GM18498 (cell line): ENCODE measurements at regions not wholly inside any gene's neighbourhood (a gene's known extent, or its start where the extent isn't known, plus 50 kb on each side); places are given as distances from the start of the nearest gene placed in this dataset.
"Not testable (repeated sequence)": the region's sequence is repeated elsewhere in the genome, so short reads cannot be mapped to it uniquely, and the experiment has no call there.

Experiments
- ATAC-seq: cut with Tn5 transposase; IDR thresholded peaks from one replicate; pipeline ENCODE4 v1.9.1; 2021; ENCODE audit warnings: mild to moderate bottlenecking, moderate library complexity; ENCODE audit not compliant: unreplicated experiment

GRCh38 chr1:5768014-5768413, 224.2 kb downstream of the NPHP4 start:
- no peak for ATAC-seq

GRCh38 chr1:5766996-5767395, 225.2 kb downstream of the NPHP4 start:
- ATAC-seq, result not testable (repeated sequence)

GRCh38 chr1:5765997-5766913, 226.0 kb downstream of the NPHP4 start:
- no peak for ATAC-seq

GRCh38 chr1:5765483-5765882, 226.7 kb downstream of the NPHP4 start:
- ATAC-seq, result no peak

- no peak for ATAC-seq
Observed at GRCh38 chr1:5764959-5765358, 227.3 kb downstream of the NPHP4 start.

GRCh38 chr1:5764464-5764863, 227.8 kb downstream of the NPHP4 start:
- ATAC-seq, result no peak

GRCh38 chr1:5763696-5764370, 228.4 kb downstream of the NPHP4 start:
- ATAC-seq, result no peak

GRCh38 chr1:5758859-5759578, 233.2 kb downstream of the NPHP4 start:
- no peak for ATAC-seq

GRCh38 chr1:5758000-5758858, 234.0 kb downstream of the NPHP4 start:
- no peak for ATAC-seq

GRCh38 chr1:5757187-5757805, 234.9 kb downstream of the NPHP4 start:
- ATAC-seq, result no peak

GRCh38 chr1:5756434-5757186, 235.6 kb downstream of the NPHP4 start:
- no peak for ATAC-seq

GRCh38 chr1:5755552-5756125, 236.6 kb downstream of the NPHP4 start:
- ATAC-seq, result no peak

GRCh38 chr1:5754817-5755551, 237.2 kb downstream of the NPHP4 start:
- no peak for ATAC-seq

GRCh38 chr1:5753549-5754421, 238.4 kb downstream of the NPHP4 start:
- no peak for ATAC-seq

GRCh38 chr1:5752746-5753548, 239.3 kb downstream of the NPHP4 start:
- ATAC-seq, result no peak
